HepG2 (cell line): ENCODE measurements at regions not wholly inside any gene's neighbourhood (a gene's known extent, or its start where the extent isn't known, plus 50 kb on each side); places are given as distances from the start of the nearest gene placed in this dataset.

Experiments
- ATAC-seq: fragments of 200-7000 bp; cut with Tn5 transposase; 3 replicates; pipeline ENCODE4 v1.9.1; 2020; ENCODE audit warnings: mild to moderate bottlenecking, moderate library complexity
- BruUV-seq: library from RNA; stranded (reverse); fragments of 400-500 nt; replicated peaks from 2 replicates; lab custom pipeline; 2021; lab: Mats Ljungman, UMichigan
- CTCF ChIA-PET: fragments of 300-600 bp; formaldehyde crosslinking; extraction: SDS; loops from one replicate; lab custom pipeline; 2021; ENCODE audit warnings: low total read pairs, inconsistent platforms, low intra/inter-chr PET ratio; lab: Yijun Ruan, JAX
- POLR2A ChIA-PET: fragments of 350-600 bp; sonication (Branson Sonifier 250); formaldehyde crosslinking; loops from one replicate; lab custom pipeline; 2020; ENCODE audit warnings: antibody characterized with exemption, inconsistent platforms; lab: Yijun Ruan, JAX
- DNase-seq: peaks from one replicate; pipeline ENCODE4 v3.0.0-alpha.2; 2015; ENCODE audit warnings: low spot score
- FAIRE-seq: peaks from 3 replicates; lab custom pipeline; 2011; peaks lifted over from hg19 to GRCh38; lab: Jason Lieb, UNC
- H2AFZ ChIP-seq: one replicate; pipeline ENCODE4 v1.6.1; 2011; ENCODE audit warnings: low read length, inconsistent platforms
- H3K27ac ChIP-seq: fragments of 300-600 bp; 3 replicates; pipeline ENCODE4 v1.8.0; 2011; ENCODE audit warnings: mixed run types, mild to moderate bottlenecking, mixed read lengths, low read length, inconsistent platforms; ENCODE audit not compliant: insufficient read depth; ENCODE audit errors: extremely low read length
- H3K27me3 ChIP-seq, 2 experiments: fragments of 200-600 bp in 1 of 2; 2 replicates in 1 of 2; 3 replicates in 1 of 2; pipeline versions ENCODE4 v1.6.0 to v1.8.0; 2011; ENCODE audit warnings: low read length in 2 of 2, mild to moderate bottlenecking in 2 of 2, moderate library complexity in 2 of 2, inconsistent platforms in 1 of 2; ENCODE audit not compliant: insufficient read depth in 2 of 2, control insufficient read depth in 1 of 2
- H3K36me3 ChIP-seq, 2 experiments: fragments of 200-600 bp in 1 of 2; replicated peaks in 1 of 2; 2 replicates in 1 of 2; 3 replicates in 1 of 2; pipeline versions ENCODE4 v1.5.1 to v1.8.0; 2011; ENCODE audit warnings: low read length in 2 of 2, inconsistent platforms in 1 of 2; ENCODE audit not compliant: insufficient read depth in 2 of 2, control insufficient read depth in 1 of 2
- H3K4me1 ChIP-seq: 2 replicates; pipeline ENCODE4 v1.5.1; 2012; ENCODE audit warnings: low read length, inconsistent platforms; ENCODE audit not compliant: insufficient read depth
- H3K4me2 ChIP-seq: 2 replicates; pipeline ENCODE4 v1.6.0; 2011; ENCODE audit warnings: low read depth, low read length, inconsistent platforms
- H3K4me3 ChIP-seq, 3 experiments: fragments of 200-600 bp in 1 of 3; sonication (generic), shearing (Covaris generic) in 1 of 3; replicated peaks in 1 of 3; 2 replicates each; pipeline ENCODE4 v1.5.1; 2011 to 2016; ENCODE audit warnings: low read length in 3 of 3, inconsistent platforms in 2 of 3, low read depth in 2 of 3, mild to moderate bottlenecking in 2 of 3, control low read depth in 1 of 3, mixed read lengths in 1 of 3; ENCODE audit not compliant: insufficient read depth in 1 of 3
- H3K79me2 ChIP-seq: one replicate; pipeline ENCODE4 v1.6.1; 2011; ENCODE audit warnings: low read length, inconsistent platforms; ENCODE audit not compliant: insufficient read depth
- H3K9ac ChIP-seq: 2 replicates; pipeline ENCODE4 v1.6.0; 2011; ENCODE audit warnings: mild to moderate bottlenecking, low read depth, low read length, inconsistent platforms; ENCODE audit not compliant: insufficient read depth
- H3K9me3 ChIP-seq: 2 replicates; pipeline ENCODE4 v1.5.1; 2012; ENCODE audit warnings: mild to moderate bottlenecking, low read length
- H4K20me1 ChIP-seq: 2 replicates; pipeline ENCODE4 v1.6.0; 2011; ENCODE audit warnings: inconsistent platforms, mild to moderate bottlenecking, low read length, moderate library complexity; ENCODE audit not compliant: insufficient read depth
- CEBPB ChIP-seq: IDR thresholded peaks from 2 replicates; pipeline ENCODE4 v1.6.1; 2011; ENCODE audit warnings: low read depth, low read length, improper control_type of control experiment, borderline replicate concordance
- CREM ChIP-seq, 2 experiments: sonication (generic) in 1 of 2; formaldehyde crosslinking in 1 of 2; IDR thresholded peaks; 2 replicates each; pipeline versions ENCODE4 v1.4.0 to v1.6.1; 2016 to 2020; ENCODE audit warnings: antibody characterized with exemption in 1 of 2, mild to moderate bottlenecking in 1 of 2, missing genetic modification reagents in 1 of 2
- HNRNPK ChIP-seq: fragments of 200-400 bp; formaldehyde crosslinking; IDR thresholded peaks from 2 replicates; pipeline ENCODE4 v1.6.1; 2018; ENCODE audit warnings: low read length, low read depth, moderate library complexity, mild to moderate bottlenecking; ENCODE audit not compliant: poor library complexity, severe bottlenecking
- KAT7 ChIP-seq: IDR thresholded peaks from 2 replicates; pipeline ENCODE4 v1.6.1; 2018; ENCODE audit warnings: borderline replicate concordance, missing compliant biosample characterization
- KLF13 ChIP-seq: sonication (generic); formaldehyde crosslinking; IDR thresholded peaks from 2 replicates; pipeline ENCODE4 v1.4.0; 2020; ENCODE audit warnings: mild to moderate bottlenecking, missing genetic modification reagents
- NBN ChIP-seq: fragments of 450-650 bp; conservative IDR thresholded peaks from 2 replicates; pipeline ENCODE4 v1.6.1; 2017
- PCBP2 ChIP-seq: fragments of 200-400 bp; formaldehyde crosslinking; optimal IDR thresholded peaks from 2 replicates; pipeline ENCODE3; 2018; ENCODE audit warnings: low read length, low read depth; ENCODE audit not compliant: poor library complexity, severe bottlenecking
- POGZ ChIP-seq: sonication (generic); formaldehyde crosslinking; IDR thresholded peaks from 2 replicates; pipeline ENCODE4 v1.4.0; 2020; ENCODE audit warnings: mild to moderate bottlenecking, missing genetic modification reagents
- PPARG ChIP-seq: conservative IDR thresholded peaks from 2 replicates; pipeline ENCODE4 v1.6.1; 2016; ENCODE audit warnings: missing biosample characterization, missing genetic modification reagents
- ZNF383 ChIP-seq: sonication (generic); formaldehyde crosslinking; IDR thresholded peaks from 2 replicates; pipeline ENCODE4 v1.4.0; 2020; ENCODE audit warnings: missing genetic modification reagents, mild to moderate bottlenecking, borderline replicate concordance
- ZNF460 ChIP-seq: sonication (generic); formaldehyde crosslinking; IDR thresholded peaks from 2 replicates; pipeline ENCODE4 v1.5.1; 2020; ENCODE audit warnings: missing genetic modification reagents, mild to moderate bottlenecking, borderline replicate concordance
- ZSCAN21 ChIP-seq: sonication (generic); formaldehyde crosslinking; IDR thresholded peaks from 2 replicates; pipeline ENCODE4 v1.8.0; 2022; ENCODE audit warnings: mild to moderate bottlenecking, missing genetic modification reagents, moderate library complexity, borderline replicate concordance
- WGBS: methylation state at CpG from one replicate; pipeline ENCODE4 v1.1.6; 2017; ENCODE audit warnings: low lambda C conversion rate; 5-methylcytosine and 5-hydroxymethylcytosine counted together
- in situ Hi-C: cut with HindIII; loops from 2 replicates; pipeline ENCODE4 v1.10.0; 2017; ENCODE audit warnings: low pct_unique_long_range_greater_than_20kb; ENCODE audit not compliant: extremely low pct_ligation_motif_present
- intact Hi-C: fragments of 100-400 bp; cut with micrococcal nuclease; formaldehyde crosslinking; loops from one replicate; pipeline ENCODE4 v1.10.0; 2022; ENCODE audit not compliant: unreplicated experiment
- TF ChIP-seq, protein P1 (sequence below): fragments of 450-650 bp; IDR thresholded peaks from 2 replicates; pipeline ENCODE4 v1.6.1; 2016
- TF ChIP-seq, protein P2 (sequence below): sonication (generic); formaldehyde crosslinking; IDR thresholded peaks from 2 replicates; pipeline ENCODE4 v1.4.0; 2020; ENCODE audit warnings: missing genetic modification reagents

DNA sequence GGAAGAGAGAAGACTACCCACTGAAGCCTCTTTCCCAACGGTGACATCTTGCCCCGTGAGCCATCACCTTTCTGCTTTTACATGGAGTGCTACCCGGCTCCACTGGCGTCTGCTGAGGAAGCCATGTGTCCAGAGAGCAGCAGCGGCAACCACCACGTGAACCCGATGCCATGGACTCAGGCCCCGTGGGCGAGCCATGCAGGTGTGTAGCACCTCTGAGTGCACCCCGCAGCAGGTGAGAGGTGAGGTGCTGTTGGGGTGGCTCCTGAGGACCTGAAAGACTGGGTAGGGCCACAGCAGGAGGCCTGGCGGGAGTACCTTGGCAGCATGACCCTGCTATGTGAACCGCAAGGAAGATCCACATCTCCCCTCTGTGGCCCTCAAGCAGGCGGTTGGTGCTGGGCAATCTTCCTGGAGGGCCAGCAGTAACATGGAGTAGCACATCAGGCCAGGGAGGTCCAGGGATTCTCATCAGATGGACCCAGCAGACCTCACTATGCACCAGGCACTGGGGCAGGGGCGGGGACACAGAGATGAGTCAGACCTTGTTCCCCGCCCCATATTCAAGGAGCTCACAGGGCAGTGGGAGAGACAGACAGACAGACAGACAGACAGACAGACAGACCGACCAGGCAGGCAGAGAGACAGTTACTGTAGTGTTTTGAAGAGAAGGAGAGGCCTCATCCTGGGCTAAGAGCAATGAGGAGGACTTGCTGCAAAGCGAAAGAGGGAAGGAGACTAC, 129.6 kb downstream of the PAPOLA start:
- no peak overlapping the region for H3K9ac ChIP-seq
- H3K79me2 ChIP-seq = no peaks in the 10 kb centered on the region
- intact Hi-C loops = no loop called here
- BruUV-seq = no TSS peak
- no peak overlapping the region for H3K4me2 ChIP-seq
- in situ Hi-C loops = no loop called here
- peak; percentile 52; the same call in 2 of the 3 replicates for ATAC-seq
- no peak for FAIRE-seq
- WGBS = 48% methylated on average over 13 of the region's 17 CpGs
- ChIA-PET POLR2A (no interaction called here), CTCF (no interaction called here)
- TF ChIP-seq CREM (IDR thresholded peaks at IDR 0.05) (no peak), CREM (CRISPR knock-in tag; IDR thresholded peaks at IDR 0.05) (no peak)
- TF ChIP-seq, protein P1, sequence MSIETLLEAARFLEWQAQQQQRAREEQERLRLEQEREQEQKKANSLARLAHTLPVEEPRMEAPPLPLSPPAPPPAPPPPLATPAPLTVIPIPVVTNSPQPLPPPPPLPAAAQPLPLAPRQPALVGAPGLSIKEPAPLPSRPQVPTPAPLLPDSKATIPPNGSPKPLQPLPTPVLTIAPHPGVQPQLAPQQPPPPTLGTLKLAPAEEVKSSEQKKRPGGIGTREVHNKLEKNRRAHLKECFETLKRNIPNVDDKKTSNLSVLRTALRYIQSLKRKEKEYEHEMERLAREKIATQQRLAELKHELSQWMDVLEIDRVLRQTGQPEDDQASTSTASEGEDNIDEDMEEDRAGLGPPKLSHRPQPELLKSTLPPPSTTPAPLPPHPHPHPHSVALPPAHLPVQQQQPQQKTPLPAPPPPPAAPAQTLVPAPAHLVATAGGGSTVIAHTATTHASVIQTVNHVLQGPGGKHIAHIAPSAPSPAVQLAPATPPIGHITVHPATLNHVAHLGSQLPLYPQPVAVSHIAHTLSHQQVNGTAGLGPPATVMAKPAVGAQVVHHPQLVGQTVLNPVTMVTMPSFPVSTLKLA = peak; percentile 50
- no peaks in the 10 kb centered on the region for H4K20me1 ChIP-seq
- H2AFZ ChIP-seq = no peak overlapping the region
- H3K36me3 ChIP-seq = no peaks in the 10 kb centered on the region
- no peaks in the 10 kb centered on the region for H3K4me1 ChIP-seq
- no peak overlapping the region for H3K4me3 ChIP-seq
- H3K27ac ChIP-seq = no peak overlapping the region
- H3K9me3 ChIP-seq = no peaks in the 10 kb centered on the region
- H3K27me3 ChIP-seq = peaks cover 3 to 14% of the 10 kb centered on the region in 2 experiments
- DNase-seq = no peak

GRCh38 chr14:96632363-96632758, 130.2 kb downstream of the PAPOLA start:
- H3K27me3 ChIP-seq = peaks cover 1 to 10% of the 10 kb centered on the region in 2 experiments
- H3K36me3 ChIP-seq = no peaks in the 10 kb centered on the region
- H3K27ac ChIP-seq = no peak overlapping the region
- intact Hi-C loops (no loop called here), in situ Hi-C loops (no loop called here)
- POLR2A ChIA-PET = no interaction called here
- H3K4me3 ChIP-seq = no peak overlapping the region
- H2AFZ ChIP-seq = no peak overlapping the region
- H4K20me1 ChIP-seq = no peaks in the 10 kb centered on the region
- DNase-seq (no peak), FAIRE-seq (no peak), ATAC-seq (no peak)
- H3K4me1 ChIP-seq = no peaks in the 10 kb centered on the region
- BruUV-seq = no TSS peak
- 25% methylated on average over 8 of the region's 8 CpGs for WGBS
- no peak overlapping the region for H3K9ac ChIP-seq
- no peaks in the 10 kb centered on the region for H3K9me3 ChIP-seq
- CTCF ChIA-PET = no interaction called here
- H3K79me2 ChIP-seq = no peaks in the 10 kb centered on the region
- no peak overlapping the region for H3K4me2 ChIP-seq
- TF ChIP-seq, protein P2, sequence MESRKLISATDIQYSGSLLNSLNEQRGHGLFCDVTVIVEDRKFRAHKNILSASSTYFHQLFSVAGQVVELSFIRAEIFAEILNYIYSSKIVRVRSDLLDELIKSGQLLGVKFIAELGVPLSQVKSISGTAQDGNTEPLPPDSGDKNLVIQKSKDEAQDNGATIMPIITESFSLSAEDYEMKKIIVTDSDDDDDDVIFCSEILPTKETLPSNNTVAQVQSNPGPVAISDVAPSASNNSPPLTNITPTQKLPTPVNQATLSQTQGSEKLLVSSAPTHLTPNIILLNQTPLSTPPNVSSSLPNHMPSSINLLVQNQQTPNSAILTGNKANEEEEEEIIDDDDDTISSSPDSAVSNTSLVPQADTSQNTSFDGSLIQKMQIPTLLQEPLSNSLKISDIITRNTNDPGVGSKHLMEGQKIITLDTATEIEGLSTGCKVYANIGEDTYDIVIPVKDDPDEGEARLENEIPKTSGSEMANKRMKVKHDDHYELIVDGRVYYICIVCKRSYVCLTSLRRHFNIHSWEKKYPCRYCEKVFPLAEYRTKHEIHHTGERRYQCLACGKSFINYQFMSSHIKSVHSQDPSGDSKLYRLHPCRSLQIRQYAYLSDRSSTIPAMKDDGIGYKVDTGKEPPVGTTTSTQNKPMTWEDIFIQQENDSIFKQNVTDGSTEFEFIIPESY = no peak
- no peak for TF ChIP-seq HNRNPK
- no peak for TF ChIP-seq CEBPB
- TF ChIP-seq PPARG (CRISPR knock-in tag) = no peak
- TF ChIP-seq KLF13 (CRISPR knock-in tag) = no peak
- TF ChIP-seq POGZ (CRISPR knock-in tag) = no peak
- no peak for TF ChIP-seq KAT7 (CRISPR knock-in tag)
- no peak for TF ChIP-seq ZNF460 (CRISPR knock-in tag)
- no peak for TF ChIP-seq ZNF383 (CRISPR knock-in tag)
- no peak for TF ChIP-seq NBN
- no peak for TF ChIP-seq PCBP2
- no peak for TF ChIP-seq ZSCAN21
